ENCODE measurements at regions not wholly inside any gene's neighbourhood (a gene's known extent, or its start where the extent isn't known, plus 50 kb on each side); places are given as distances from the start of the nearest gene placed in this dataset.

GRCh38 chr14:51342226-51342625, 102.2 kb downstream of the TMX1 start:
- ChIA-PET POLR2A (no interaction called here), CTCF (no interaction called here)
- WGBS (ENCODE audit: insufficient coverage) = 100% methylated on average over 4 of the region's 4 CpGs
- no peak for DNase-seq
- no peak overlapping the region for H3K4me3 ChIP-seq (ENCODE audit: control insufficient read depth in 1 of 7, extremely low read depth in 1 of 7, insufficient read depth in 4 of 7, low read depth in 2 of 7, low read length in 6 of 7)
- H3K9me3 ChIP-seq (ENCODE audit: control extremely low read depth in 1 of 5, control insufficient read depth in 4 of 5, insufficient read depth in 2 of 5, low read depth in 1 of 5, low read length in 4 of 5) = peaks cover 0 to 5% (median 0%) of the 10 kb centered on the region in 5 experiments
- no peak overlapping the region for H3K27ac ChIP-seq (ENCODE audit: insufficient read depth in 1 of 2, low read depth in 1 of 2, low read length in 2 of 2, poor library complexity in 1 of 2, severe bottlenecking in 2 of 2)
- H3K36me3 ChIP-seq (ENCODE audit: control insufficient read depth in 4 of 4, insufficient read depth in 4 of 4, low read length in 3 of 4) = no peaks in the 10 kb centered on the region
- H3K27me3 ChIP-seq (replicated peaks in 2 of 5; ENCODE audit: control insufficient read depth in 4 of 5, insufficient read depth in 5 of 5, low read length in 4 of 5) = no peaks in the 10 kb centered on the region
- H3K4me1 ChIP-seq (ENCODE audit: control extremely low read depth in 1 of 4, control insufficient read depth in 4 of 4, insufficient read depth in 4 of 4, low read length in 3 of 4) = no peaks in the 10 kb centered on the region

GRCh38 chr14:51351997-51352396, 112.0 kb downstream of the TMX1 start:
- WGBS (ENCODE audit: insufficient coverage) = 92% methylated on average over 15 of the region's 20 CpGs

GRCh38 chr14:51353901-51354300, 113.9 kb downstream of the TMX1 start:
- peaks cover 0 to 2% (median 0%) of the 10 kb centered on the region in 5 experiments for H3K27me3 ChIP-seq (replicated peaks in 2 of 5; ENCODE audit: control insufficient read depth in 4 of 5, insufficient read depth in 5 of 5, low read length in 4 of 5)
- no peaks in the 10 kb centered on the region for H3K9me3 ChIP-seq (ENCODE audit: control extremely low read depth in 1 of 5, control insufficient read depth in 4 of 5, insufficient read depth in 2 of 5, low read depth in 1 of 5, low read length in 4 of 5)
- no peaks in the 10 kb centered on the region for H3K4me1 ChIP-seq (ENCODE audit: control extremely low read depth in 1 of 4, control insufficient read depth in 4 of 4, insufficient read depth in 4 of 4, low read length in 3 of 4)
- 100% methylated on average over 1 of the region's 1 CpG for WGBS (ENCODE audit: insufficient coverage)
- no peak for DNase-seq
- H3K36me3 ChIP-seq (ENCODE audit: control insufficient read depth in 4 of 4, insufficient read depth in 4 of 4, low read length in 3 of 4) = no peaks in the 10 kb centered on the region
- ChIA-PET POLR2A (no interaction called here), CTCF (no interaction called here)
- H3K4me3 ChIP-seq (ENCODE audit: control insufficient read depth in 1 of 7, extremely low read depth in 1 of 7, insufficient read depth in 4 of 7, low read depth in 2 of 7, low read length in 6 of 7) = no peak overlapping the region
- no peak overlapping the region for H3K27ac ChIP-seq (ENCODE audit: insufficient read depth in 1 of 2, low read depth in 1 of 2, low read length in 2 of 2, poor library complexity in 1 of 2, severe bottlenecking in 2 of 2)

More at GRCh38 chr14:51351997-51352396, 112.0 kb downstream of the TMX1 start:
- no peaks in the 10 kb centered on the region for H3K36me3 ChIP-seq (ENCODE audit: control insufficient read depth in 4 of 4, insufficient read depth in 4 of 4, low read length in 3 of 4)
- no peaks in the 10 kb centered on the region for H3K9me3 ChIP-seq (ENCODE audit: control extremely low read depth in 1 of 5, control insufficient read depth in 4 of 5, insufficient read depth in 2 of 5, low read depth in 1 of 5, low read length in 4 of 5)
- CTCF ChIA-PET = no interaction called here
- H3K4me1 ChIP-seq (ENCODE audit: control extremely low read depth in 1 of 4, control insufficient read depth in 4 of 4, insufficient read depth in 4 of 4, low read length in 3 of 4) = no peaks in the 10 kb centered on the region
- no peak overlapping the region for H3K27ac ChIP-seq (ENCODE audit: insufficient read depth in 1 of 2, low read depth in 1 of 2, low read length in 2 of 2, poor library complexity in 1 of 2, severe bottlenecking in 2 of 2)
- no peak overlapping the region for H3K4me3 ChIP-seq (ENCODE audit: control insufficient read depth in 1 of 7, extremely low read depth in 1 of 7, insufficient read depth in 4 of 7, low read depth in 2 of 7, low read length in 6 of 7)
- H3K27me3 ChIP-seq (replicated peaks in 2 of 5; ENCODE audit: control insufficient read depth in 4 of 5, insufficient read depth in 5 of 5, low read length in 4 of 5) = no peaks in the 10 kb centered on the region
- no peak for DNase-seq
- POLR2A ChIA-PET = no interaction called here

- CTCF ChIA-PET = no interaction called here
- H3K27me3 ChIP-seq (replicated peaks in 2 of 5; ENCODE audit: control insufficient read depth in 4 of 5, insufficient read depth in 5 of 5, low read length in 4 of 5) = peaks cover 0 to 3% (median 0%) of the 10 kb centered on the region in 5 experiments
- H3K4me3 ChIP-seq (ENCODE audit: control insufficient read depth in 1 of 7, extremely low read depth in 1 of 7, insufficient read depth in 4 of 7, low read depth in 2 of 7, low read length in 6 of 7) = no peak overlapping the region
- H3K4me1 ChIP-seq (ENCODE audit: control extremely low read depth in 1 of 4, control insufficient read depth in 4 of 4, insufficient read depth in 4 of 4, low read length in 3 of 4) = no peaks in the 10 kb centered on the region
- 85% methylated on average over 1 of the region's 1 CpG for WGBS (ENCODE audit: insufficient coverage)
- no peak for DNase-seq
- H3K9me3 ChIP-seq (ENCODE audit: control extremely low read depth in 1 of 5, control insufficient read depth in 4 of 5, insufficient read depth in 2 of 5, low read depth in 1 of 5, low read length in 4 of 5) = no peaks in the 10 kb centered on the region
- no peaks in the 10 kb centered on the region for H3K36me3 ChIP-seq (ENCODE audit: control insufficient read depth in 4 of 4, insufficient read depth in 4 of 4, low read length in 3 of 4)
- no peak overlapping the region for H3K27ac ChIP-seq (ENCODE audit: insufficient read depth in 1 of 2, low read depth in 1 of 2, low read length in 2 of 2, poor library complexity in 1 of 2, severe bottlenecking in 2 of 2)
- POLR2A ChIA-PET = no interaction called here
These were observed 114.8 kb downstream of the TMX1 start for GRCh38 chr14:51354846-51355245.

- no peak for DNase-seq
These were observed 116.3 kb downstream of the TMX1 start for GRCh38 chr14:51356381-51356780.

GRCh38 chr14:51357250-51357649, 117.2 kb downstream of the TMX1 start:
- WGBS (ENCODE audit: insufficient coverage) = 100% methylated on average over 1 of the region's 3 CpGs
- Histone ChIP-seq H3K4me1 (ENCODE audit: control extremely low read depth in 1 of 4, control insufficient read depth in 4 of 4, insufficient read depth in 4 of 4, low read length in 3 of 4) (no peaks in the 10 kb centered on the region), H3K27me3 (replicated peaks in 2 of 5; ENCODE audit: control insufficient read depth in 4 of 5, insufficient read depth in 5 of 5, low read length in 4 of 5) (peaks cover 0 to 3% (median 0%) of the 10 kb centered on the region in 5 experiments), H3K4me3 (ENCODE audit: control insufficient read depth in 1 of 7, extremely low read depth in 1 of 7, insufficient read depth in 4 of 7, low read depth in 2 of 7, low read length in 6 of 7) (no peak overlapping the region), H3K9me3 (ENCODE audit: control extremely low read depth in 1 of 5, control insufficient read depth in 4 of 5, insufficient read depth in 2 of 5, low read depth in 1 of 5, low read length in 4 of 5) (no peaks in the 10 kb centered on the region), H3K27ac (ENCODE audit: insufficient read depth in 1 of 2, low read depth in 1 of 2, low read length in 2 of 2, poor library complexity in 1 of 2, severe bottlenecking in 2 of 2) (no peak overlapping the region), H3K36me3 (ENCODE audit: control insufficient read depth in 4 of 4, insufficient read depth in 4 of 4, low read length in 3 of 4) (no peaks in the 10 kb centered on the region)
- CTCF ChIA-PET = no interaction called here
- no peak for DNase-seq
- POLR2A ChIA-PET = no interaction called here

More at GRCh38 chr14:51356381-51356780, 116.3 kb downstream of the TMX1 start:
- 94% methylated on average over 4 of the region's 5 CpGs for WGBS (ENCODE audit: insufficient coverage)
- POLR2A ChIA-PET = no interaction called here
- CTCF ChIA-PET = no interaction called here
- peaks cover 0 to 3% (median 0%) of the 10 kb centered on the region in 5 experiments for H3K27me3 ChIP-seq (replicated peaks in 2 of 5; ENCODE audit: control insufficient read depth in 4 of 5, insufficient read depth in 5 of 5, low read length in 4 of 5)
- no peaks in the 10 kb centered on the region for H3K36me3 ChIP-seq (ENCODE audit: control insufficient read depth in 4 of 4, insufficient read depth in 4 of 4, low read length in 3 of 4)
- H3K4me3 ChIP-seq (ENCODE audit: control insufficient read depth in 1 of 7, extremely low read depth in 1 of 7, insufficient read depth in 4 of 7, low read depth in 2 of 7, low read length in 6 of 7) = no peak overlapping the region
- no peaks in the 10 kb centered on the region for H3K9me3 ChIP-seq (ENCODE audit: control extremely low read depth in 1 of 5, control insufficient read depth in 4 of 5, insufficient read depth in 2 of 5, low read depth in 1 of 5, low read length in 4 of 5)
- H3K27ac ChIP-seq (ENCODE audit: insufficient read depth in 1 of 2, low read depth in 1 of 2, low read length in 2 of 2, poor library complexity in 1 of 2, severe bottlenecking in 2 of 2) = no peak overlapping the region
- H3K4me1 ChIP-seq (ENCODE audit: control extremely low read depth in 1 of 4, control insufficient read depth in 4 of 4, insufficient read depth in 4 of 4, low read length in 3 of 4) = no peaks in the 10 kb centered on the region

GRCh38 chr14:51360592-51360991, 120.5 kb downstream of the TMX1 start:
- no peaks in the 10 kb centered on the region for H3K9me3 ChIP-seq (ENCODE audit: control extremely low read depth in 1 of 5, control insufficient read depth in 4 of 5, insufficient read depth in 2 of 5, low read depth in 1 of 5, low read length in 4 of 5)
- ChIA-PET CTCF (no interaction called here), POLR2A (no interaction called here)

More at GRCh38 chr14:51360592-51360991, 120.5 kb downstream of the TMX1 start:
- Histone ChIP-seq H3K27ac (ENCODE audit: insufficient read depth in 1 of 2, low read depth in 1 of 2, low read length in 2 of 2, poor library complexity in 1 of 2, severe bottlenecking in 2 of 2) (no peak overlapping the region), H3K4me1 (ENCODE audit: control extremely low read depth in 1 of 4, control insufficient read depth in 4 of 4, insufficient read depth in 4 of 4, low read length in 3 of 4) (no peaks in the 10 kb centered on the region), H3K4me3 (ENCODE audit: control insufficient read depth in 1 of 7, extremely low read depth in 1 of 7, insufficient read depth in 4 of 7, low read depth in 2 of 7, low read length in 6 of 7) (no peak overlapping the region), H3K36me3 (ENCODE audit: control insufficient read depth in 4 of 4, insufficient read depth in 4 of 4, low read length in 3 of 4) (no peaks in the 10 kb centered on the region), H3K27me3 (replicated peaks in 2 of 5; ENCODE audit: control insufficient read depth in 4 of 5, insufficient read depth in 5 of 5, low read length in 4 of 5) (peaks cover 0 to 3% (median 2%) of the 10 kb centered on the region in 5 experiments)
- 81% methylated on average over 6 of the region's 7 CpGs for WGBS (ENCODE audit: insufficient coverage)
- no peak for DNase-seq
